H9 (cell line): ENCODE measurements at regions not wholly inside any gene's neighbourhood (a gene's known extent, or its start where the extent isn't known, plus 50 kb on each side); places are given as distances from the start of the nearest gene placed in this dataset.

Source experiments
- DNase-seq: peaks from one replicate; pipeline ENCODE4 v3.0.0-alpha.2; 2017
- H2AFZ ChIP-seq: one replicate; pipeline ENCODE4 v1.6.1; 2013; ENCODE audit warnings: mild to moderate bottlenecking, low read length, control low read depth, moderate library complexity
- H2AK5ac ChIP-seq: 2 replicates; pipeline ENCODE4 v1.6.1; 2013; ENCODE audit warnings: low read length, control low read depth, mixed read lengths; ENCODE audit not compliant: insufficient read length
- H2BK120ac ChIP-seq: one replicate; pipeline ENCODE4 v1.6.1; 2013; ENCODE audit warnings: low read depth, mild to moderate bottlenecking, low read length, control low read depth, inconsistent platforms; ENCODE audit not compliant: poor library complexity, severe bottlenecking
- H2BK12ac ChIP-seq: 2 replicates; pipeline ENCODE4 v1.6.1; 2013; ENCODE audit warnings: low read length, control low read depth, mixed read lengths, low read depth; ENCODE audit not compliant: insufficient read length
- H2BK15ac ChIP-seq: 2 replicates; pipeline ENCODE4 v1.6.1; 2013; ENCODE audit warnings: low read depth, low read length, control low read depth
- H2BK20ac ChIP-seq: one replicate; pipeline ENCODE4 v1.6.1; 2013; ENCODE audit warnings: low read depth, mild to moderate bottlenecking, low read length, control low read depth, inconsistent platforms; ENCODE audit not compliant: poor library complexity, severe bottlenecking
- H2BK5ac ChIP-seq: 2 replicates; pipeline ENCODE4 v1.6.1; 2013; ENCODE audit warnings: low read length, control low read depth, mixed read lengths; ENCODE audit not compliant: insufficient read length
- H3K14ac ChIP-seq: 2 replicates; pipeline ENCODE4 v1.6.1; 2013; ENCODE audit warnings: low read length, control low read depth; ENCODE audit not compliant: insufficient read depth
- H3K18ac ChIP-seq: 2 replicates; pipeline ENCODE4 v1.6.1; 2013; ENCODE audit warnings: low read depth, mild to moderate bottlenecking, mixed read lengths, low read length, control low read depth; ENCODE audit not compliant: insufficient read length
- H3K23ac ChIP-seq: 2 replicates; pipeline ENCODE4 v1.6.1; 2013; ENCODE audit warnings: low read length, control low read depth, mixed read lengths, low read depth; ENCODE audit not compliant: insufficient read length
- H3K23me2 ChIP-seq: 2 replicates; pipeline ENCODE4 v1.6.1; 2013; ENCODE audit warnings: low read depth, mild to moderate bottlenecking, mixed read lengths, low read length, control low read depth; ENCODE audit not compliant: insufficient read length, poor library complexity, severe bottlenecking
- H3K27ac ChIP-seq: 2 replicates; pipeline ENCODE4 v1.5.1; 2013; ENCODE audit warnings: low read length, control low read depth, mixed read lengths, low read depth; ENCODE audit not compliant: insufficient read length
- H3K27me3 ChIP-seq: 2 replicates; pipeline ENCODE4 v1.6.1; 2013; ENCODE audit warnings: low read length, control low read depth, inconsistent platforms; ENCODE audit not compliant: insufficient read depth
- H3K4ac ChIP-seq: 2 replicates; pipeline ENCODE4 v1.6.1; 2013; ENCODE audit warnings: low read depth, mild to moderate bottlenecking, control low read depth, inconsistent platforms, low read length, moderate library complexity
- H3K4me1 ChIP-seq: 2 replicates; pipeline ENCODE4 v1.6.1; 2013; ENCODE audit warnings: low read length, control low read depth, inconsistent platforms; ENCODE audit not compliant: insufficient read depth
- H3K4me2 ChIP-seq: 2 replicates; pipeline ENCODE4 v1.6.1; 2013; ENCODE audit warnings: low read length, control low read depth, mixed read lengths; ENCODE audit not compliant: insufficient read length, insufficient read depth
- H3K56ac ChIP-seq: 2 replicates; pipeline ENCODE4 v1.6.1; 2013; ENCODE audit warnings: low read depth, mild to moderate bottlenecking, mixed read lengths, low read length, control low read depth; ENCODE audit not compliant: insufficient read length
- H3K79me1 ChIP-seq: 2 replicates; pipeline ENCODE4 v1.6.1; 2013; ENCODE audit warnings: low read depth, mild to moderate bottlenecking, moderate library complexity, low read length, control low read depth, inconsistent platforms; ENCODE audit not compliant: insufficient read depth, poor library complexity, severe bottlenecking
- H3K79me2 ChIP-seq: 2 replicates; pipeline ENCODE4 v1.6.1; 2013; ENCODE audit warnings: low read length, control low read depth, inconsistent platforms; ENCODE audit not compliant: insufficient read depth
- H3K9ac ChIP-seq: 2 replicates; pipeline ENCODE4 v1.6.1; 2013; ENCODE audit warnings: low read length, control low read depth, mixed read lengths; ENCODE audit not compliant: insufficient read length; ENCODE audit errors: extremely low read depth
- H3K9me3 ChIP-seq: one replicate; pipeline ENCODE4 v1.6.1; 2013; ENCODE audit warnings: low read depth, low read length, inconsistent platforms; ENCODE audit not compliant: control insufficient read depth
- H3T11ph ChIP-seq: one replicate; pipeline ENCODE4 v1.6.1; 2013; ENCODE audit warnings: mild to moderate bottlenecking, low read length, control low read depth, inconsistent platforms
- H4K20me1 ChIP-seq: one replicate; pipeline ENCODE4 v1.6.1; 2013; ENCODE audit not compliant: control insufficient read depth, insufficient read length, insufficient read depth
- H4K5ac ChIP-seq: 2 replicates; pipeline ENCODE4 v1.6.1; 2013; ENCODE audit warnings: low read depth, mild to moderate bottlenecking, mixed read lengths, low read length, control low read depth; ENCODE audit not compliant: insufficient read length
- H4K8ac ChIP-seq: replicated peaks from 2 replicates; pipeline ENCODE4 v1.6.1; 2013; ENCODE audit warnings: low read length, control low read depth, mixed read lengths, low read depth; ENCODE audit not compliant: insufficient read length
- H4K91ac ChIP-seq: 2 replicates; pipeline ENCODE4 v1.6.1; 2013; ENCODE audit warnings: low read depth, mild to moderate bottlenecking, moderate library complexity, mixed read lengths, low read length, control low read depth; ENCODE audit not compliant: insufficient read length
- H3K27ac Mint-ChIP-seq, 3 experiments: 2 replicates in 2 of 3; 3 replicates in 1 of 3; pipeline ENCODE4 v1.8.0; 2020 to 2021; ENCODE audit warnings: mixed read lengths in 3 of 3, mild to moderate bottlenecking in 1 of 3, moderate library complexity in 1 of 3
- H3K27me3 Mint-ChIP-seq: 2 replicates; pipeline ENCODE4 v1.8.0; 2021; ENCODE audit warnings: low read depth, mild to moderate bottlenecking, moderate library complexity, mixed read lengths
- H3K36me3 Mint-ChIP-seq, 3 experiments: 2 replicates in 2 of 3; 3 replicates in 1 of 3; pipeline ENCODE4 v1.8.0; 2020 to 2021; ENCODE audit warnings: low read depth in 3 of 3, mixed read lengths in 3 of 3; ENCODE audit not compliant: insufficient read depth in 1 of 3
- H3K4me1 Mint-ChIP-seq, 2 experiments: 2 replicates each; pipeline ENCODE4 v1.8.0; 2020; ENCODE audit warnings: mixed read lengths in 2 of 2
- H3K4me3 Mint-ChIP-seq, 2 experiments: 2 replicates in 1 of 2; 3 replicates in 1 of 2; pipeline ENCODE4 v1.8.0; 2020 to 2021; ENCODE audit warnings: mild to moderate bottlenecking in 2 of 2, mixed read lengths in 2 of 2, moderate library complexity in 1 of 2
- H3K9me3 Mint-ChIP-seq, 2 experiments: 2 replicates in 1 of 2; 3 replicates in 1 of 2; pipeline ENCODE4 v1.8.0; 2020; ENCODE audit warnings: mild to moderate bottlenecking in 2 of 2, mixed read lengths in 2 of 2, moderate library complexity in 1 of 2
- WGBS: extraction: QIAGEN DNeasy Blood & Tissue Kit; methylation state at CpG from one replicate; pipeline ENCODE4 v1.1.7; 2013; ENCODE audit warnings: missing lambda C conversion rate, low lambda C conversion rate, mixed read lengths; ENCODE audit not compliant: insufficient read length; ENCODE audit errors: extremely low coverage; 5-methylcytosine and 5-hydroxymethylcytosine counted together
- TF ChIP-seq, protein P1 (sequence below): fragments of 200-600 bp; sonication (generic); conservative IDR thresholded peaks from 3 replicates; pipeline ENCODE4 v1.8.0; 2021; ENCODE audit warnings: antibody characterized with exemption, mild to moderate bottlenecking

DNA sequence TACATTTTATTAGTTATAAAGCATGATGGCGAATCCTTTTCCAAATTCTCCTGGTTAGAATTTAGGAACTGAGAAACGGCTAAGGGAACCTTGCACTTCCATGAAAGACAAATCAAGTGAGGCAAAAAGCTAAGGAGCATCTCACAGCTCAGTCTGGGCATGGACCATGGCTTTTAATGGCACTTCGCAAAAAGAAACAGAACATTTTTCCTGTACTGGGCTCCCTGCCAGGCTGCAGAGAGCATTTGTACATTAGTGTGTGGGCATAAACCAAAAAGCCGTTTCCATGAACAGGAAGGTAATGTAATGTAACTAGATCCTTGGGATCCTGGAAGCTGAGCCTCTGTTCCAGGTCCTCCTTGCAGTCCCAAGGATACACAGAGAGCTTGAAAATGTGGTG lies 354.2 kb downstream of the MRPS30 start:
- no peaks in the 10 kb centered on the region for H3K9me3 ChIP-seq
- no peak overlapping the region for H4K5ac ChIP-seq
- H3K23me2 ChIP-seq = no peaks in the 10 kb centered on the region
- no CpG with 5 or more reads among the region's 4 CpGs for WGBS
- Mint-ChIP-seq H3K27me3 (no peaks in the 10 kb centered on the region), H3K9me3 (no peaks in the 10 kb centered on the region; a peak in 2 of 5 replicates), H3K4me3 (no peak overlapping the region), H3K36me3 (no peaks in the 10 kb centered on the region; a peak in 1 of 7 replicates), H3K4me1 (peaks cover 4 to 5% of the 10 kb centered on the region in 2 experiments), H3K27ac (no peak overlapping the region)
- TF ChIP-seq, protein P1, sequence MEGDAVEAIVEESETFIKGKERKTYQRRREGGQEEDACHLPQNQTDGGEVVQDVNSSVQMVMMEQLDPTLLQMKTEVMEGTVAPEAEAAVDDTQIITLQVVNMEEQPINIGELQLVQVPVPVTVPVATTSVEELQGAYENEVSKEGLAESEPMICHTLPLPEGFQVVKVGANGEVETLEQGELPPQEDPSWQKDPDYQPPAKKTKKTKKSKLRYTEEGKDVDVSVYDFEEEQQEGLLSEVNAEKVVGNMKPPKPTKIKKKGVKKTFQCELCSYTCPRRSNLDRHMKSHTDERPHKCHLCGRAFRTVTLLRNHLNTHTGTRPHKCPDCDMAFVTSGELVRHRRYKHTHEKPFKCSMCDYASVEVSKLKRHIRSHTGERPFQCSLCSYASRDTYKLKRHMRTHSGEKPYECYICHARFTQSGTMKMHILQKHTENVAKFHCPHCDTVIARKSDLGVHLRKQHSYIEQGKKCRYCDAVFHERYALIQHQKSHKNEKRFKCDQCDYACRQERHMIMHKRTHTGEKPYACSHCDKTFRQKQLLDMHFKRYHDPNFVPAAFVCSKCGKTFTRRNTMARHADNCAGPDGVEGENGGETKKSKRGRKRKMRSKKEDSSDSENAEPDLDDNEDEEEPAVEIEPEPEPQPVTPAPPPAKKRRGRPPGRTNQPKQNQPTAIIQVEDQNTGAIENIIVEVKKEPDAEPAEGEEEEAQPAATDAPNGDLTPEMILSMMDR = no peak
- H4K91ac ChIP-seq = no peak overlapping the region
- no peaks in the 10 kb centered on the region for H3K27me3 ChIP-seq
- no peak overlapping the region for H3K23ac ChIP-seq
- no peak overlapping the region for H3K14ac ChIP-seq
- H2AFZ ChIP-seq = no peak overlapping the region
- no peak for DNase-seq
- no peak overlapping the region for H2AK5ac ChIP-seq
- no peak overlapping the region for H2BK15ac ChIP-seq
- no peak overlapping the region for H3K4ac ChIP-seq
- H4K20me1 ChIP-seq = no peaks in the 10 kb centered on the region
- no peak overlapping the region for H2BK5ac ChIP-seq
- H2BK12ac ChIP-seq = no peak overlapping the region
- no peak overlapping the region for H3K4me2 ChIP-seq
- H3K79me1 ChIP-seq = no peaks in the 10 kb centered on the region
- H3K79me2 ChIP-seq = no peaks in the 10 kb centered on the region
- no peak overlapping the region for H4K8ac ChIP-seq
- H3K4me1 ChIP-seq = no peaks in the 10 kb centered on the region
- H3K27ac ChIP-seq = no peak overlapping the region
- no peak overlapping the region for H3K18ac ChIP-seq
- no peak overlapping the region for H3K9ac ChIP-seq
- H3K56ac ChIP-seq = no peak overlapping the region
- no peak overlapping the region for H3T11ph ChIP-seq
- H2BK20ac ChIP-seq = no peak overlapping the region
- no peak overlapping the region for H2BK120ac ChIP-seq
